Stomach (tissue), 8 donors: ENCODE measurements at regions not wholly inside any gene's neighbourhood (a gene's known extent, or its start where the extent isn't known, plus 50 kb on each side); places are given as distances from the start of the nearest gene placed in this dataset.

Experiments used
- DNase-seq, 2 donors: peaks; one replicate each; pipeline versions ENCODE4 v3.0.0 to v3.0.0-alpha.2; 2013 to 2019
- H3K27ac ChIP-seq, 5 donors: fragments of 200-600 bp in 4 of 5; sonication (generic) in 4 of 5; one replicate each; pipeline ENCODE4 v1.5.1; 2013 to 2019; ENCODE audit warnings: mild to moderate bottlenecking in 1 of 5, moderate library complexity in 1 of 5
- H3K27me3 ChIP-seq, 3 donors: fragments of 200-600 bp; sonication (generic); one replicate each; pipeline ENCODE4 v1.5.1; 2017 to 2019; ENCODE audit warnings: mixed run types in 1 of 3
- H3K36me3 ChIP-seq, 4 donors: fragments of 200-600 bp; sonication (generic); 1 replicate in 3 of 4; 2 replicates in 1 of 4; pipeline ENCODE4 v1.5.1; 2016 to 2019
- H3K4me1 ChIP-seq, 4 donors: fragments of 200-600 bp; sonication (generic); one replicate each; pipeline ENCODE4 v1.5.1; 2016 to 2019
- H3K4me3 ChIP-seq, 4 donors: fragments of 200-600 bp; sonication (generic) in 3 of 4; one replicate each; pipeline ENCODE4 v1.5.1; 2016 to 2019; ENCODE audit warnings: mild to moderate bottlenecking in 1 of 4
- H3K9me3 ChIP-seq, 4 donors: fragments of 200-600 bp; sonication (generic); one replicate each; pipeline ENCODE4 v1.5.1; 2016 to 2019
- EP300 ChIP-seq: sonication (generic); formaldehyde crosslinking; IDR thresholded peaks from one replicate; pipeline ENCODE4 v1.6.1; 2017; ENCODE audit warnings: antibody characterized with exemption
- POLR2A ChIP-seq, 4 donors: fragments of 450-650 bp; IDR thresholded peaks; one replicate each; pipeline ENCODE4 v1.6.1; 2016; ENCODE audit warnings: antibody characterized with exemption in 4 of 4, control low read depth in 2 of 4, mild to moderate bottlenecking in 1 of 4, moderate library complexity in 1 of 4
- POLR2AphosphoS5 ChIP-seq, 3 donors: sonication (generic); formaldehyde crosslinking; IDR thresholded peaks; one replicate each; pipeline ENCODE4 v1.6.1; 2016; ENCODE audit warnings: antibody characterized with exemption in 3 of 3
- WGBS, 5 donors: extraction: QIAGEN DNeasy Blood & Tissue Kit in 3 of 5; methylation state at CpG; one replicate each; pipeline versions ENCODE4 v1.1.5 to v1.1.7; 2013 to 2018; 5-methylcytosine and 5-hydroxymethylcytosine counted together
- intact Hi-C: fragments of 100-400 bp; cut with DNase I; formaldehyde crosslinking; loops from one replicate; pipeline ENCODE4 v1.15.1; 2023; ENCODE audit warnings: low total_unique reads
- TF ChIP-seq, protein P1 (sequence below), 7 experiments: fragments of 450-650 bp in 4 of 7; fragments of 200-600 bp in 3 of 7; sonication (generic) in 3 of 7; IDR thresholded peaks; one replicate each; pipeline ENCODE4 v1.5.1; 2016 to 2019; ENCODE audit warnings: antibody characterized with exemption in 7 of 7, control low read depth in 2 of 7, mild to moderate bottlenecking in 1 of 7
- donor health status: healthy with polysubstance abuse.
- donor health status: Bipolar disorder and iron deficiency.
- donor health status: healthy.

- peaks cover 0 to 5% (median 0%) of the 10 kb centered on the region in 4 donors for H3K9me3 ChIP-seq
- DNase-seq: peak in 1 of 2 donors; percentile 20
- H3K4me3 ChIP-seq: no peak overlapping the region
- peaks cover 0 to 8% (median 2%) of the 10 kb centered on the region in 4 donors for H3K4me1 ChIP-seq
- no peak overlapping the region for H3K27ac ChIP-seq
- intact Hi-C loops: no loop called here
- H3K27me3 ChIP-seq: no peaks in the 10 kb centered on the region
- H3K36me3 ChIP-seq: no peaks in the 10 kb centered on the region
- WGBS, 5 donors: 29 to 49% (median 42%) methylated on average over 2 to 5 of the region's 5 CpGs
- TF ChIP-seq EP300 (no peak), POLR2A (IDR thresholded peaks at IDR 0.05) (no peak), POLR2AphosphoS5 (IDR thresholded peaks at IDR 0.05) (no peak)
- TF ChIP-seq, protein P1, sequence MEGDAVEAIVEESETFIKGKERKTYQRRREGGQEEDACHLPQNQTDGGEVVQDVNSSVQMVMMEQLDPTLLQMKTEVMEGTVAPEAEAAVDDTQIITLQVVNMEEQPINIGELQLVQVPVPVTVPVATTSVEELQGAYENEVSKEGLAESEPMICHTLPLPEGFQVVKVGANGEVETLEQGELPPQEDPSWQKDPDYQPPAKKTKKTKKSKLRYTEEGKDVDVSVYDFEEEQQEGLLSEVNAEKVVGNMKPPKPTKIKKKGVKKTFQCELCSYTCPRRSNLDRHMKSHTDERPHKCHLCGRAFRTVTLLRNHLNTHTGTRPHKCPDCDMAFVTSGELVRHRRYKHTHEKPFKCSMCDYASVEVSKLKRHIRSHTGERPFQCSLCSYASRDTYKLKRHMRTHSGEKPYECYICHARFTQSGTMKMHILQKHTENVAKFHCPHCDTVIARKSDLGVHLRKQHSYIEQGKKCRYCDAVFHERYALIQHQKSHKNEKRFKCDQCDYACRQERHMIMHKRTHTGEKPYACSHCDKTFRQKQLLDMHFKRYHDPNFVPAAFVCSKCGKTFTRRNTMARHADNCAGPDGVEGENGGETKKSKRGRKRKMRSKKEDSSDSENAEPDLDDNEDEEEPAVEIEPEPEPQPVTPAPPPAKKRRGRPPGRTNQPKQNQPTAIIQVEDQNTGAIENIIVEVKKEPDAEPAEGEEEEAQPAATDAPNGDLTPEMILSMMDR (IDR thresholded peaks at IDR 0.05): no peak
These were observed 80.5 kb upstream of the KCNK12 start for GRCh38 chr2:47651296-47651695.

GRCh38 chr2:47650001-47650535, 79.3 kb upstream of the KCNK12 start:
- Histone ChIP-seq H3K36me3 (no peaks in the 10 kb centered on the region), H3K4me1 (peaks cover 0 to 8% (median 2%) of the 10 kb centered on the region in 4 donors), H3K4me3 (no peak overlapping the region), H3K9me3 (peaks cover 0 to 5% (median 0%) of the 10 kb centered on the region in 4 donors), H3K27me3 (no peaks in the 10 kb centered on the region), H3K27ac (no peak overlapping the region)
- TF ChIP-seq, protein P1 (IDR thresholded peaks at IDR 0.05): no peak
- TF ChIP-seq POLR2AphosphoS5 (IDR thresholded peaks at IDR 0.05): no peak
- TF ChIP-seq POLR2A (IDR thresholded peaks at IDR 0.05): no peak
- no peak for TF ChIP-seq EP300
- no peak for DNase-seq
- intact Hi-C loops: no loop called here
- WGBS, 5 donors: 76 to 85% (median 82%) methylated on average over 9 of the region's 9 CpGs

DNA sequence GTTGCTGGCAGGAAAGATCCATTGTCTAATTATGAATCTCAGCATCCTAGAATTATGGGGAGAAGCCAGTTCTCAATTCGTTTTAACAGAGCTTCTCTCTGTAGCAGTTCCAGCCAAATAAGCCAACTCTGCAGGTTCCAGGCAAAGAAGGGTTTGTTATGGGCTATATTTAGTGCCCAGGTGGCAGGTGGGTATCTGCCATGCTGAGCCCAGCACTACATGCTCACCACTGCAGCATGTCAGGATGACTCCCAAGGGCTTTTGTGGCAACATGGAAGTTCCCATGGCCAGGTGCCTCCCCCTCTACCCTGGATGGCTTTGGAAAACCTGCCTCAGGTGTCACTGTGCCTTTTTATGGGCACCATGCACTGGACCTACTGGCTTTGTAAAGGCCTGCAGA, 74.5 kb upstream of the KCNK12 start:
- Histone ChIP-seq H3K9me3 (peaks cover 0 to 5% (median 0%) of the 10 kb centered on the region in 4 donors), H3K36me3 (no peaks in the 10 kb centered on the region), H3K4me3 (no peak overlapping the region), H3K27ac (no peak overlapping the region), H3K27me3 (no peaks in the 10 kb centered on the region), H3K4me1 (no peaks in the 10 kb centered on the region)
- intact Hi-C loops: no loop called here
- no peak for DNase-seq
- 33 to 79% (median 69%) methylated on average over 1 of the region's 1 CpG for WGBS, 5 donors
- TF ChIP-seq, protein P1 (IDR thresholded peaks at IDR 0.05): no peak
- TF ChIP-seq EP300 (no peak), POLR2A (IDR thresholded peaks at IDR 0.05) (no peak), POLR2AphosphoS5 (IDR thresholded peaks at IDR 0.05) (no peak)

DNA sequence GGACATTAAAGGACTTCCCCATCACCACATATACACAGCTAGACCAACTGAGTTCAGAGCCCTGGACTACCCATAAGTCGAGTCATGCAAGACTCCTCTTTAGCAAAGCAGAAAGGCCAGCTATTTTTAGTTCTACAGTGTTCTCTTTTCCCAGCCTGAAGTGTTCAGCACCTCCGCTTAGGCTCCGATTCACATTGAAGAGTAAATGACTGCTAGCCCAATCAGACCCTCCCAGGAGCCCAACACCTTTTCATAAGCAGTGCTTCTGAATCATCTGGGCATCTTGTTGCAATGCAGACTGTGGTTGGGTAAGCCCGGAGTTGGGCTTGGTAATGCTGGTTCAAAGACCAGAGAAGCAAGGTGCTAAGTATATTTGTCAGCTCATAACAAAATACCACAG, 73.6 kb upstream of the KCNK12 start:
- Histone ChIP-seq H3K9me3 (peaks cover 0 to 2% (median 0%) of the 10 kb centered on the region in 4 donors), H3K27ac (no peak overlapping the region), H3K4me3 (no peak overlapping the region), H3K36me3 (no peaks in the 10 kb centered on the region), H3K27me3 (no peaks in the 10 kb centered on the region), H3K4me1 (no peaks in the 10 kb centered on the region)
- WGBS, 5 donors: 83 to 86% (median 85%) methylated on average over 4 of the region's 4 CpGs
- TF ChIP-seq POLR2A (IDR thresholded peaks at IDR 0.05) (no peak), POLR2AphosphoS5 (IDR thresholded peaks at IDR 0.05) (no peak), EP300 (no peak)
- TF ChIP-seq, protein P1 (IDR thresholded peaks at IDR 0.05): no peak
- no peak for DNase-seq
- intact Hi-C loops: no loop called here
